HG03095 (cell line): ENCODE measurements at regions not wholly inside any gene's neighbourhood (a gene's known extent, or its start where the extent isn't known, plus 50 kb on each side); places are given as distances from the start of the nearest gene placed in this dataset.
"Not testable (repeated sequence)": the region's sequence is repeated elsewhere in the genome, so short reads cannot be mapped to it uniquely, and the experiment has no call there.

Experiments
- ATAC-seq: cut with Tn5 transposase; IDR thresholded peaks from one replicate; pipeline ENCODE4 v1.9.1; 2021; ENCODE audit warnings: moderate library complexity; ENCODE audit not compliant: unreplicated experiment

- no peak for ATAC-seq
Measured at GRCh38 chr7:119681336-119681735, 591.6 kb upstream of the KCND2 start.

GRCh38 chr7:119684763-119685162 lies 588.2 kb upstream of the KCND2 start:
- no peak for ATAC-seq

GRCh38 chr7:119685906-119686305 lies 587.1 kb upstream of the KCND2 start:
- ATAC-seq, result no peak

- ATAC-seq, result no peak
Measured at GRCh38 chr7:119688831-119689230, 584.1 kb upstream of the KCND2 start.

- ATAC-seq, result no peak
Measured at GRCh38 chr7:119692541-119692940, 580.4 kb upstream of the KCND2 start.

GRCh38 chr7:119694506-119694905 lies 578.5 kb upstream of the KCND2 start:
- ATAC-seq, result no peak

GRCh38 chr7:119696336-119696735 lies 576.6 kb upstream of the KCND2 start:
- ATAC-seq, result no peak

GRCh38 chr7:119703895-119704294 lies 569.1 kb upstream of the KCND2 start:
- ATAC-seq, result no peak

- ATAC-seq, result no peak
Measured at GRCh38 chr7:119706608-119707007, 566.4 kb upstream of the KCND2 start.

GRCh38 chr7:119708891-119709290 lies 564.1 kb upstream of the KCND2 start:
- ATAC-seq, result no peak

DNA sequence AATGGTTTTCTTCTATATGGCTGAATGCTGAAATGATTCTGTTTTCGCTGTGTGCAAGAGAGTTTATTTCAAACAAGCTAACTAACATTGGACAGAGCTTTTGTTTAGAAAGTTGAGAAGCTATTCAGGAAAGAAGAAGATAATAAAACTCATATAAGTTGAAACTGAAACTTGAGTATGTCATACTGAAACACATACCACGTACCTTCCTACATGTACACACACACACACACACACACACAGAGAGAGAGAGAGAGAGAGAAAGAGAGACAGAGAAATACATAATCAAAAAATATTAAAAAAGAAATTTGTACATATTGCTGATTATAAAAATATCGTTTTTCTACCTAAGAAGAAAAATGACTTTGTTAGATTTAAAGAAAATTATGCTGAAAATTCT lies 561.9 kb upstream of the KCND2 start:
- peak; percentile 89 for ATAC-seq

DNA sequence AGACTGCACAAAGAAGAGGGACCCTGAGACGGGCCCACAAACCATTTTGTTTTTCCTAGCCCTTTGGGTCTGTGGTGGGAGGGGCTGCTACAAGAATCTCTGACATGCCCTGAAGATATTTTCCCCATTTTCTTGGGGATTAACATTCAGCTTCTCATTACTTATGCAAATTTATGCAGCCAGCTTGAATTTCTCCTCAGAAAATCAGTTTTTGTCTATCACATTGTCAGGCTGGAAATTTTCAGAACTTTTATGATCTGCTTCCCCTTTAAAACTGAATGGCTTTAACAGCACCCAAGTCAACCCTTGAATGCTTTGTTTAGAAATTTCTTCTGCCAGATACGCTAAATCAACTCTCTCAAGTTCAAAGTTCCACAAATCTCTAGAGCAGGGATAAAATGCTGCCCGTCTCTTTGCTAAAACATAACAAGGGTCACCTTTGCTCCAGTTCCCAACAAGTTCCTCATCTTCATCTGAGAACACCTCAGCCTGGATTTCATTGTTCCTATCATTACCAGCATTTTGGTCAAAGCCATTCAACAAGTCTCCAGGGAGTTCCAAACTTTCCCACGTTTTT lies 560.0 kb upstream of the KCND2 start:
- ATAC-seq, result no peak

DNA sequence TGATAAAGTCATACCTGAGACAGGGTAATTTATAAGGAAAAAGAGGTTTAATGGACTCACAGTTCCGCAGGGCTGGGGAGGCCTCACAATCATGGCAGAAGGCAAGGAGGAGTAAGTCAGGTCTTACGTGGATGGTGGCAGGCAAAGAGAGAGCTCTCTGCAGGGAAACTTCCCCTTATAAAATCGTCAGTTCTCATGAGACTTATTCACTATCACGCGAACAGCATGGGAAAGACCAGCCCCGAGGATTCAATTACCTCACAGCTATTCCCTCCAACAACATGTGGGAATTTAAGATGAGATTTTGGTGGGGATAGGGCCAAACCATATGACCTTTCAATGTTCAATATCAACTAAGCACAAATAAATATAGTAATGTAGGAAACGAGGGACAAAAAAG lies 559.4 kb upstream of the KCND2 start:
- ATAC-seq, result no peak

GRCh38 chr7:119720541-119720940 lies 552.4 kb upstream of the KCND2 start:
- no peak for ATAC-seq

DNA sequence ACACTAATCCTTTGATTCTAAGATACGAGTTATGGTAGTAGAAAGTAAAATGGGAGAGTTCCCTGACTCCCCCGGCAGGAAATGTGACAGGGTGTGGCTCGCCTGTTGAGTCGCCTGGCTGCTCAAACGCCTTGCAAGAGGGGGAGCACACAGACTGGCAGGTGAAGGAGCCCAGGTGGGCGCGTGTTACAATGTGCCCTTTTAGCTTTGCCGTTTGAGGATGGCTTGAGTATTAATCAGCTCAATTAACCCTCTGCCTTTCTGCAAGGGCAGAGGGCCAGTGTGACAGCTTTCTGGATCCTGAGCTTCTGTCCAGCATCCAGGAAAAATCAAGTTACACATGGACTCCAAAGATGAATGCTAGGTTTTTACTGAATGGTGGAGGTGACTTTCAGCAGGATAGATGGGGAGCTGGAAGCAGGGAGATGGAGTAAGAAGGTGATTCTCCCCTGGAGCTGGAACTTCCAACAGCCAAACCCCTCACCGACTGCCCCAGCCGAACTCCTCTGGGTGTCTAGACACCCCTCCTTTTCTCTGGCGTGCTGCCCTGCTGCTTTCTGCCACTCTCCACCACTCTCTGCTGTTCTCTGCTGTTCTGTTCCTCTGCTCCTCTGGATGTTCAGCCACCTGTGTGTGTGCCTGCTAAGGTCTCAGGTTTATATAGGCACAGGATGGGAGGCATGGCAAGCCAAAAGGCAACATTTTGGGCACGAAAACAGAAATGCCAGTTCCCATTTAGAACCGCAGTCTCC lies 548.8 kb upstream of the KCND2 start:
- ATAC-seq, result no peak

GRCh38 chr7:119733127-119733879 lies 539.7 kb upstream of the KCND2 start:
- ATAC-seq, result no peak

- ATAC-seq, result no peak
Measured at GRCh38 chr7:119737390-119737789, 535.6 kb upstream of the KCND2 start.

DNA sequence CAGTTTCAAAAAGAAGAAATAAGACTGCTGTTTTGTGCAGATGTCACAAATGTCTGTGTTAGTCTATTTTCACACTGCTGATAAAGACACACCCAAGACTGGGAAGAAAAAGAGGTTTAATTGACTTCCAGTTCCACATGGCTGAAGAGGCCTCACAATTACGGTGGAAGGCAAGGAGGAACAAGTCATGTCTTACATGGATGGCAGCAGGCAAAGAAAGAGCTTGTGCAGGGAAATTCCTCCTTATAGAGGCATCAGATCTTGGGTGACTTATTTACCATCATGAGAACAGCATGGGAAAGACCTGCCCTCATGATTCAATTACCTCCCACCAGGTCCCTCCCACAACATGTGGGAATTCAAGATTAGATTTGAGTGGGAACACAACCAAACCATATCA lies 527.7 kb upstream of the KCND2 start:
- not testable (repeated sequence) for ATAC-seq

GRCh38 chr7:119748251-119748860 lies 524.6 kb upstream of the KCND2 start:
- ATAC-seq, result no peak

GRCh38 chr7:119748991-119749390 lies 524.0 kb upstream of the KCND2 start:
- ATAC-seq, result no peak

- ATAC-seq, result no peak
Measured at GRCh38 chr7:119756687-119757086, 516.3 kb upstream of the KCND2 start.

DNA sequence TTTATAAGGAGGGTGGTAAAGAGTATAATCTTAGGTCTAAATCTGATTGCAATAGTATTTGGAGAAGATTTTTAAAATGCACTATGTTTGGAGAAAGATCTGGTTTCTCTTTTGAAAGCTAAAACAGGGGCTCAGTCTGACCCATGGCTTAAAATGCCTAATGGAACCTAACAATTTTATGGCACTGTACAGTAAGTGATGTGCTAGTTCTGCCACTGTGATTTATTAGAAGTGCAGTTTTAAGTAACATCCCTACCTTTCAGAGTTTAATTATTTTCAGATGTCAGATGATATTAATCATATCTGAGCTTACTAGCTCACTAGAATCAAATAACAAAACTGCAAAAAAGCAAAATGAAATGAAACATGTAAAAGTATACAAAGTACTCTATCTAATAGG lies 514.7 kb upstream of the KCND2 start:
- no peak for ATAC-seq
